ENCODE measurements at regions not wholly inside any gene's neighbourhood (a gene's known extent, or its start where the extent isn't known, plus 50 kb on each side); places are given as distances from the start of the nearest gene placed in this dataset.

GRCh38 chr6:92011681-92012245 is 1407.6 kb downstream of the EPHA7 start (continued):
- TF ChIP-seq SAP30 (IDR thresholded peaks at IDR 0.05; ENCODE audit: insufficient read depth, insufficient replicate concordance, low read length): no peak
- no peak for TF ChIP-seq GTF2F1 (IDR thresholded peaks at IDR 0.05; ENCODE audit: borderline replicate concordance, low read depth, low read length)
- TF ChIP-seq RXRA (IDR thresholded peaks at IDR 0.05; ENCODE audit: insufficient read depth, low read depth, low read length): no peak
- no peak for TF ChIP-seq CBX5 (IDR thresholded peaks at IDR 0.05; ENCODE audit: low read depth, low read length)
- no peak for TF ChIP-seq KDM5A (IDR thresholded peaks at IDR 0.05; ENCODE audit: low read length)
- no peak for TF ChIP-seq BACH1 (IDR thresholded peaks at IDR 0.05; ENCODE audit: low read length)
- TF ChIP-seq BRCA1 (IDR thresholded peaks at IDR 0.05; ENCODE audit: low read depth, low read length): no peak
- TF ChIP-seq CHD7 (IDR thresholded peaks at IDR 0.05; ENCODE audit: insufficient replicate concordance, low read length): no peak
- no peak for TF ChIP-seq HDAC6 (IDR thresholded peaks at IDR 0.05; ENCODE audit: low read depth, low read length)

All from H1 (cell line).